Keratinocyte (primary cell): ENCODE measurements at regions not wholly inside any gene's neighbourhood (a gene's known extent, or its start where the extent isn't known, plus 50 kb on each side); places are given as distances from the start of the nearest gene placed in this dataset.

Experiments
- DNase-seq: peaks from one replicate; pipeline ENCODE4 v3.0.0-alpha.2; 2011; ENCODE audit warnings: low read depth, missing footprints, low spot score
- FAIRE-seq: peaks from 2 replicates; lab custom pipeline; 2011; peaks lifted over from hg19 to GRCh38; lab: Jason Lieb, UNC
- H2AFZ ChIP-seq: 2 replicates; pipeline ENCODE4 v1.6.0; 2012; ENCODE audit warnings: low read length, control low read depth, inconsistent platforms; ENCODE audit not compliant: control insufficient read depth
- H3K27ac ChIP-seq: 2 replicates; pipeline ENCODE4 v1.5.1; 2011; ENCODE audit warnings: low read length; ENCODE audit not compliant: control insufficient read depth, insufficient read depth
- H3K27me3 ChIP-seq: 3 replicates; pipeline ENCODE4 v1.6.0; 2011; ENCODE audit warnings: low read length; ENCODE audit not compliant: control insufficient read depth, insufficient read depth; ENCODE audit errors: extremely low read depth
- H3K36me3 ChIP-seq, 2 experiments: 2 replicates in 1 of 2; 3 replicates in 1 of 2; pipeline ENCODE4 v1.5.1; 2011; ENCODE audit warnings: low read length in 2 of 2, mild to moderate bottlenecking in 1 of 2; ENCODE audit not compliant: control insufficient read depth in 2 of 2, insufficient read depth in 2 of 2; ENCODE audit errors: extremely low read depth in 1 of 2
- H3K4me1 ChIP-seq: 3 replicates; pipeline ENCODE4 v1.5.1; 2011; ENCODE audit warnings: low read length; ENCODE audit not compliant: control insufficient read depth, insufficient read depth; ENCODE audit errors: extremely low read depth
- H3K4me2 ChIP-seq: 3 replicates; pipeline ENCODE4 v1.6.0; 2011; ENCODE audit warnings: low read depth, low read length; ENCODE audit not compliant: control insufficient read depth, insufficient read depth; ENCODE audit errors: extremely low read depth
- H3K4me3 ChIP-seq, 3 experiments: fragments of 200-600 bp in 1 of 3; sonication (generic) in 1 of 3; 2 replicates in 2 of 3; 3 replicates in 1 of 3; pipeline ENCODE4 v1.5.1; 2011 to 2016; ENCODE audit warnings: low read length in 3 of 3, mild to moderate bottlenecking in 3 of 3, control low read depth in 2 of 3, inconsistent platforms in 1 of 3, low read depth in 1 of 3, mixed read lengths in 1 of 3, mixed run types in 1 of 3, moderate library complexity in 1 of 3; ENCODE audit not compliant: control insufficient read depth in 2 of 3, insufficient read depth in 2 of 3; ENCODE audit errors: extremely low read depth in 1 of 3
- H3K79me2 ChIP-seq: 2 replicates; pipeline ENCODE4 v1.6.0; 2012; ENCODE audit warnings: low read length; ENCODE audit not compliant: control insufficient read depth, insufficient read depth
- H3K9ac ChIP-seq: 3 replicates; pipeline ENCODE4 v1.6.0; 2011; ENCODE audit warnings: low read length; ENCODE audit not compliant: control insufficient read depth, insufficient read depth; ENCODE audit errors: extremely low read depth
- H3K9me1 ChIP-seq: 3 replicates; pipeline ENCODE4 v1.6.0; 2011; ENCODE audit warnings: low read length; ENCODE audit not compliant: control insufficient read depth, insufficient read depth; ENCODE audit errors: extremely low read depth
- H3K9me3 ChIP-seq: 2 replicates; pipeline ENCODE4 v1.5.1; 2012; ENCODE audit warnings: low read depth, low read length; ENCODE audit not compliant: control insufficient read depth
- H4K20me1 ChIP-seq: 3 replicates; pipeline ENCODE4 v1.6.0; 2011; ENCODE audit warnings: low read length; ENCODE audit not compliant: control insufficient read depth, insufficient read depth; ENCODE audit errors: extremely low read depth
- CTCF ChIP-seq, 3 experiments: IDR thresholded peaks in 1 of 3; conservative IDR thresholded peaks in 1 of 3; optimal IDR thresholded peaks in 1 of 3; 2 replicates in 2 of 3; 3 replicates in 1 of 3; pipeline versions ENCODE3 to v1.5.1; 2011; ENCODE audit warnings: low read length in 3 of 3, mild to moderate bottlenecking in 3 of 3, moderate library complexity in 2 of 3, control low read depth in 1 of 3, inconsistent platforms in 1 of 3; ENCODE audit not compliant: insufficient read depth in 2 of 3; ENCODE audit errors: extremely low read depth in 1 of 3
- EZH2 ChIP-seq: IDR thresholded peaks from one replicate; pipeline ENCODE4 v1.6.1; 2012; ENCODE audit warnings: inconsistent platforms, mild to moderate bottlenecking, low read length, moderate library complexity
- dilution Hi-C: fragments of 300-500 bp; cut with MboI; formaldehyde crosslinking; loops from one replicate; pipeline ENCODE4 v1.7.0; 2020; ENCODE audit warnings: low sequenced_read_pairs; ENCODE audit not compliant: extremely low pct_ligation_motif_present

GRCh38 chr9:78664370-78664769 is 367.4 kb downstream of the PSAT1 start:
- Histone ChIP-seq H2AFZ (no peak overlapping the region), H3K4me2 (no peak overlapping the region), H3K9me1 (no peaks in the 10 kb centered on the region), H3K27ac (no peak overlapping the region), H3K9ac (no peak overlapping the region), H3K36me3 (no peaks in the 10 kb centered on the region), H3K9me3 (no peaks in the 10 kb centered on the region), H3K27me3 (no peaks in the 10 kb centered on the region), H3K79me2 (no peaks in the 10 kb centered on the region), H3K4me1 (peaks cover 25% of the 10 kb centered on the region), H3K4me3 (no peak overlapping the region), H4K20me1 (no peaks in the 10 kb centered on the region)
- FAIRE-seq: no peak
- no peak for DNase-seq
- dilution Hi-C loops: no loop called here
- no peak for TF ChIP-seq EZH2
- no peak for TF ChIP-seq CTCF (optimal IDR thresholded peaks at IDR 0.05 in 1 of 3, IDR thresholded peaks at IDR 0.05 in 1 of 3, conservative IDR thresholded peaks at IDR 0.05 in 1 of 3; ENCODE audit: extremely low read depth in 1 of 3, insufficient read depth in 2 of 3, low read length in 3 of 3)

- TF ChIP-seq EZH2 (no peak), CTCF (optimal IDR thresholded peaks at IDR 0.05 in 1 of 3, IDR thresholded peaks at IDR 0.05 in 1 of 3, conservative IDR thresholded peaks at IDR 0.05 in 1 of 3; ENCODE audit: extremely low read depth in 1 of 3, insufficient read depth in 2 of 3, low read length in 3 of 3) (no peak)
- Histone ChIP-seq H3K9ac (no peak overlapping the region), H3K9me1 (no peaks in the 10 kb centered on the region), H3K4me3 (no peak overlapping the region), H4K20me1 (no peaks in the 10 kb centered on the region), H3K36me3 (no peaks in the 10 kb centered on the region), H3K27ac (peak overlapping the region; percentile 76), H3K4me1 (peaks cover 25% of the 10 kb centered on the region), H3K4me2 (peak overlapping the region; percentile 30), H2AFZ (peak overlapping the region; percentile 33), H3K79me2 (no peaks in the 10 kb centered on the region), H3K9me3 (no peaks in the 10 kb centered on the region), H3K27me3 (no peaks in the 10 kb centered on the region)
- FAIRE-seq: peak; percentile 62
- DNase-seq: peak; percentile 19
- dilution Hi-C loops: no loop called here
These were observed 370.0 kb downstream of the PSAT1 start for GRCh38 chr9:78666818-78667414.
